ENCODE measurements at regions not wholly inside any gene's neighbourhood (a gene's known extent, or its start where the extent isn't known, plus 50 kb on each side); places are given as distances from the start of the nearest gene placed in this dataset.

DNA sequence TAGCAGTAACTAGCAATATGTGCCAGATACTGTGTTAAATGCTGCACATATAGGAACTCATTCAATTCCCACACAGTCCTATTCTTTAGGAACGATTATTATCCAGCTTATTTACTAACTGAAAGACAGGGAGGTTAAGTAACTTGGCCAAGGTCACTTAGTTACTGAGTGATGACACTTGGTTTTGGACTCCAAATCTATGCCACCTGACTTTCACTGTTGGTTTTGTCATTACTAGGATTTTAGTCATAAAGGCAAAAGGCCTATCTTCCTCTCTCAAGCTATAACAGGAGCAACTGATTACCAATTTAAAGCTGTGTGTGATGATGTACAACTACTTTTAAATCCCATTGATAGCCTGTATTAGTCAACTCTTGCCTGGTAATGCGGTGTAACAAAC is 138.9 kb upstream of the STX18 start:
- TF ChIP-seq RFX5 (IDR thresholded peaks at IDR 0.05; ENCODE audit: low read depth, low read length) (no peak), JUNB (IDR thresholded peaks at IDR 0.05) (no peak)

All from GM12878 (cell line).